Heart left ventricle (tissue), 13 donors: ENCODE measurements at regions not wholly inside any gene's neighbourhood (a gene's known extent, or its start where the extent isn't known, plus 50 kb on each side); places are given as distances from the start of the nearest gene placed in this dataset.

Experiments
- POLR2A ChIP-seq, 2 donors: fragments of 450-650 bp; IDR thresholded peaks; one replicate each; pipeline ENCODE4 v1.6.1; 2017; ENCODE audit warnings: antibody characterized with exemption in 2 of 2, mild to moderate bottlenecking in 2 of 2, moderate library complexity in 2 of 2
- TF ChIP-seq, protein P1 (sequence below), 12 donors: fragments of 200-600 bp; sonication (generic) in 4 of 12; IDR thresholded peaks; one replicate each; pipeline versions ENCODE4 v1.5.0 to v1.8.0; 2018 to 2022; ENCODE audit warnings: antibody characterized with exemption in 12 of 12, mild to moderate bottlenecking in 5 of 12
- donor health status: ischemic (EF 13 %, LVEDD 7.1; RV severe dilation, severe dysfunction).
- donor health status: DM: no; HTN: yes; CAD: no.
- donor health status: DM: no; HTN: no; CAD: no.
- donor health status: ischemic (EF 25% LVEDD 6.9; RV normal size, moderate dysfunction).
- donor health status: ischemic (EF 25% LVEDD 5.7; RV mildly dilated, moderate dysfunction).
- donor health status: ischemic (EF 35%, LVEDD 5.7; RV mildly dilated, moderate dysfunction).
- donor health status: nonischemic (EF 11% LVEDD 7.7; RV severe dilation, severe dysfunction).
- donor health status: DM: yes; HTN: yes; CAD: no.
- donor health status: PGD.
- donor health status: ischemic (EF 29% LVEDD 5.4; RV normal size, mild dysfunction).
- donor health status: nonischemic (EF 23%, LVEDD 6.1; RV moderate dilation, normal function).

DNA sequence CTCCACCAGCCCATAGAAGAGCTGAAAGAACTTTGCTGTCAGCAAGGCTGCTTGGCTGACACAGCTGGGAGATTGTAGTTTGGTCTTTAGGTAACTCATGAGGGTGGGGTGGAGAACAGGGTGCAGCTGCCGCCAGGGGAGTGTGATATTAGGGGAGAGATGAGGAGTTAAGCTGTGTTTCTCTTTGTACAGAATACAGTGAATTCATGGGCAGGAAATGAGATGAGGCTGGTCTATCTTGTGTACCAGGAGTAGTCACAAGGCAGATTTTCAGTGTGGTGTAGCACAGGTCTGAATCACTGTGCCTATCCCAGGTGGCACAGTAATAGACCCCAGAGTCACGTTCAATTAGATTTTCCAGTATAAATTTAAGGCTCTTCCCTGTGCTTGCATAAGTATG, 56.6 kb upstream of the TARP start:
- TF ChIP-seq, protein P1, sequence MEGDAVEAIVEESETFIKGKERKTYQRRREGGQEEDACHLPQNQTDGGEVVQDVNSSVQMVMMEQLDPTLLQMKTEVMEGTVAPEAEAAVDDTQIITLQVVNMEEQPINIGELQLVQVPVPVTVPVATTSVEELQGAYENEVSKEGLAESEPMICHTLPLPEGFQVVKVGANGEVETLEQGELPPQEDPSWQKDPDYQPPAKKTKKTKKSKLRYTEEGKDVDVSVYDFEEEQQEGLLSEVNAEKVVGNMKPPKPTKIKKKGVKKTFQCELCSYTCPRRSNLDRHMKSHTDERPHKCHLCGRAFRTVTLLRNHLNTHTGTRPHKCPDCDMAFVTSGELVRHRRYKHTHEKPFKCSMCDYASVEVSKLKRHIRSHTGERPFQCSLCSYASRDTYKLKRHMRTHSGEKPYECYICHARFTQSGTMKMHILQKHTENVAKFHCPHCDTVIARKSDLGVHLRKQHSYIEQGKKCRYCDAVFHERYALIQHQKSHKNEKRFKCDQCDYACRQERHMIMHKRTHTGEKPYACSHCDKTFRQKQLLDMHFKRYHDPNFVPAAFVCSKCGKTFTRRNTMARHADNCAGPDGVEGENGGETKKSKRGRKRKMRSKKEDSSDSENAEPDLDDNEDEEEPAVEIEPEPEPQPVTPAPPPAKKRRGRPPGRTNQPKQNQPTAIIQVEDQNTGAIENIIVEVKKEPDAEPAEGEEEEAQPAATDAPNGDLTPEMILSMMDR (IDR thresholded peaks at IDR 0.05), result no peak
- no peak for TF ChIP-seq POLR2A (IDR thresholded peaks at IDR 0.05)
